GM12864 (cell line): ENCODE measurements at regions not wholly inside any gene's neighbourhood (a gene's known extent, or its start where the extent isn't known, plus 50 kb on each side); places are given as distances from the start of the nearest gene placed in this dataset.
"Not testable (repeated sequence)": the region's sequence is repeated elsewhere in the genome, so short reads cannot be mapped to it uniquely, and the experiment has no call there.

Experiments
- DNase-seq: peaks from one replicate; pipeline ENCODE4 v3.0.0-alpha.2; 2011; ENCODE audit warnings: low read depth
- H3K4me3 ChIP-seq: 2 replicates; pipeline ENCODE4 v1.5.1; 2011; ENCODE audit warnings: mild to moderate bottlenecking, low read depth, low read length, control low read depth
- CTCF ChIP-seq: IDR thresholded peaks from 2 replicates; pipeline ENCODE4 v1.5.1; 2011; ENCODE audit warnings: low read depth, mild to moderate bottlenecking, moderate library complexity, low read length, control low read depth, inconsistent platforms; ENCODE audit errors: missing control alignments

GRCh38 chr2:100749771-100750542 is 70.0 kb upstream of the NPAS2 start:
- DNase-seq = no peak
- H3K4me3 ChIP-seq = no peak overlapping the region
- no peak for TF ChIP-seq CTCF

GRCh38 chr2:100751871-100752625 is 67.9 kb upstream of the NPAS2 start:
- not testable (repeated sequence) for H3K4me3 ChIP-seq, DNase-seq

- no peak for TF ChIP-seq CTCF
- DNase-seq = no peak
- H3K4me3 ChIP-seq = no peak overlapping the region
Measured at GRCh38 chr2:100752628-100753333, 67.2 kb upstream of the NPAS2 start.

- no peak overlapping the region for H3K4me3 ChIP-seq
- no peak for TF ChIP-seq CTCF
- no peak for DNase-seq
Measured at GRCh38 chr2:100753444-100753843, 66.5 kb upstream of the NPAS2 start.

GRCh38 chr2:100753881-100754280 is 66.1 kb upstream of the NPAS2 start:
- DNase-seq = no peak
- TF ChIP-seq CTCF = no peak
- H3K4me3 ChIP-seq = no peak overlapping the region

- H3K4me3 ChIP-seq = no peak overlapping the region
- no peak for TF ChIP-seq CTCF
- no peak for DNase-seq
Measured at GRCh38 chr2:100754951-100755350, 65.0 kb upstream of the NPAS2 start.

- H3K4me3 ChIP-seq = no peak overlapping the region
- no peak for DNase-seq
- TF ChIP-seq CTCF = no peak
Measured at GRCh38 chr2:100755441-100755840, 64.5 kb upstream of the NPAS2 start.
